ENCODE measurements at regions not wholly inside any gene's neighbourhood (a gene's known extent, or its start where the extent isn't known, plus 50 kb on each side); places are given as distances from the start of the nearest gene placed in this dataset.

- TF ChIP-seq PCBP2 (optimal IDR thresholded peaks at IDR 0.05; ENCODE audit: low read depth, low read length, poor library complexity, severe bottlenecking) (no peak), POGZ (CRISPR knock-in tag; IDR thresholded peaks at IDR 0.05) (no peak), RXRA (CRISPR knock-in tag; IDR thresholded peaks at IDR 0.05) (no peak), SMC3 (IDR thresholded peaks at IDR 0.05; ENCODE audit: low read length) (no peak)
Measured at GRCh38 chr3:124147946-124148345, 156.0 kb upstream of the ROPN1 start.

Data from HepG2 (cell line).